ENCODE measurements at regions not wholly inside any gene's neighbourhood (a gene's known extent, or its start where the extent isn't known, plus 50 kb on each side); places are given as distances from the start of the nearest gene placed in this dataset.

DNA sequence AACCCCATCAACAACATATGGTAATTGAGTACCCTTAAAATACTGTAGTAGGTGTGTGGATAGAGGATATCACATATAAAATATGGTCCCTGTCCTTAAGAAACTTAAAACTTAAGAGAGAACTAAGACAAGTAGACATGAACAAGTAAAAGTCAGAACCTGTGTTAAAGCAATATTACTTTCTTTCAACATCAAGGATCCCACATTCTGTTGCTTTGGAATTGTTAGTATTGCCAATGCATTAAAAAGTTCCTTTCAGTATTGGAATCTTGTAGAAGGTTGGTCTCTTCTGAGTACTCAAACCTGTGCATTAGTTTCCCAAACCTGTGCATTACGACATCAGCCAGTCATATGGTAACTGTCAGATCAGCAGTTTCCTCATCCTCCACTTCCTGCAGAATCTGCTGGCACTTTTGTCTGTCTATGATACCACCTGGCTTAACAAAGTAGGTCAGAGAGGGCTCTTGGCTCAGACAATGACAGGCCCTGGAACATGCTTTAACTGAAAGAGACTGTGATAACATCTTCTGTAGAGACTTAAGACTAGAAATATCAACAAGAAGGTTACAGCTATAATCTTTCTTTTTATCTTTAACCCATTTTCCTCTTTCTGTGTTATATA is 56.5 kb downstream of the CCDC71L start:
- TF ChIP-seq, protein P1, sequence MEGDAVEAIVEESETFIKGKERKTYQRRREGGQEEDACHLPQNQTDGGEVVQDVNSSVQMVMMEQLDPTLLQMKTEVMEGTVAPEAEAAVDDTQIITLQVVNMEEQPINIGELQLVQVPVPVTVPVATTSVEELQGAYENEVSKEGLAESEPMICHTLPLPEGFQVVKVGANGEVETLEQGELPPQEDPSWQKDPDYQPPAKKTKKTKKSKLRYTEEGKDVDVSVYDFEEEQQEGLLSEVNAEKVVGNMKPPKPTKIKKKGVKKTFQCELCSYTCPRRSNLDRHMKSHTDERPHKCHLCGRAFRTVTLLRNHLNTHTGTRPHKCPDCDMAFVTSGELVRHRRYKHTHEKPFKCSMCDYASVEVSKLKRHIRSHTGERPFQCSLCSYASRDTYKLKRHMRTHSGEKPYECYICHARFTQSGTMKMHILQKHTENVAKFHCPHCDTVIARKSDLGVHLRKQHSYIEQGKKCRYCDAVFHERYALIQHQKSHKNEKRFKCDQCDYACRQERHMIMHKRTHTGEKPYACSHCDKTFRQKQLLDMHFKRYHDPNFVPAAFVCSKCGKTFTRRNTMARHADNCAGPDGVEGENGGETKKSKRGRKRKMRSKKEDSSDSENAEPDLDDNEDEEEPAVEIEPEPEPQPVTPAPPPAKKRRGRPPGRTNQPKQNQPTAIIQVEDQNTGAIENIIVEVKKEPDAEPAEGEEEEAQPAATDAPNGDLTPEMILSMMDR (IDR thresholded peaks at IDR 0.05) = no peak
- no peak for TF ChIP-seq EZH2 (IDR thresholded peaks at IDR 0.05; ENCODE audit: borderline replicate concordance, insufficient read depth, low read depth, low read length, poor library complexity, severe bottlenecking)
